IPS-18a (cell line): ENCODE measurements at regions not wholly inside any gene's neighbourhood (a gene's known extent, or its start where the extent isn't known, plus 50 kb on each side); places are given as distances from the start of the nearest gene placed in this dataset.
"Not testable (repeated sequence)": the region's sequence is repeated elsewhere in the genome, so short reads cannot be mapped to it uniquely, and the experiment has no call there.

Source experiments
- H3K27ac ChIP-seq: one replicate; pipeline ENCODE4 v1.5.1; 2013; ENCODE audit warnings: low read length
- H3K27me3 ChIP-seq: one replicate; pipeline ENCODE4 v1.6.1; 2013; ENCODE audit warnings: mild to moderate bottlenecking, low read length; ENCODE audit not compliant: control insufficient read depth, insufficient read depth
- H3K36me3 ChIP-seq: one replicate; pipeline ENCODE4 v1.6.1; 2013; ENCODE audit warnings: low read depth, low read length; ENCODE audit not compliant: control insufficient read depth
- H3K4me1 ChIP-seq: one replicate; pipeline ENCODE4 v1.6.1; 2013; ENCODE audit warnings: low read depth, low read length; ENCODE audit not compliant: control insufficient read depth
- H3K4me3 ChIP-seq: one replicate; pipeline ENCODE4 v1.5.1; 2013; ENCODE audit warnings: low read length
- H3K9ac ChIP-seq: one replicate; pipeline ENCODE4 v1.6.1; 2013; ENCODE audit warnings: mild to moderate bottlenecking, low read length, moderate library complexity
- H3K9me3 ChIP-seq: one replicate; pipeline ENCODE4 v1.6.1; 2013; ENCODE audit warnings: low read depth, low read length; ENCODE audit not compliant: control insufficient read depth

DNA sequence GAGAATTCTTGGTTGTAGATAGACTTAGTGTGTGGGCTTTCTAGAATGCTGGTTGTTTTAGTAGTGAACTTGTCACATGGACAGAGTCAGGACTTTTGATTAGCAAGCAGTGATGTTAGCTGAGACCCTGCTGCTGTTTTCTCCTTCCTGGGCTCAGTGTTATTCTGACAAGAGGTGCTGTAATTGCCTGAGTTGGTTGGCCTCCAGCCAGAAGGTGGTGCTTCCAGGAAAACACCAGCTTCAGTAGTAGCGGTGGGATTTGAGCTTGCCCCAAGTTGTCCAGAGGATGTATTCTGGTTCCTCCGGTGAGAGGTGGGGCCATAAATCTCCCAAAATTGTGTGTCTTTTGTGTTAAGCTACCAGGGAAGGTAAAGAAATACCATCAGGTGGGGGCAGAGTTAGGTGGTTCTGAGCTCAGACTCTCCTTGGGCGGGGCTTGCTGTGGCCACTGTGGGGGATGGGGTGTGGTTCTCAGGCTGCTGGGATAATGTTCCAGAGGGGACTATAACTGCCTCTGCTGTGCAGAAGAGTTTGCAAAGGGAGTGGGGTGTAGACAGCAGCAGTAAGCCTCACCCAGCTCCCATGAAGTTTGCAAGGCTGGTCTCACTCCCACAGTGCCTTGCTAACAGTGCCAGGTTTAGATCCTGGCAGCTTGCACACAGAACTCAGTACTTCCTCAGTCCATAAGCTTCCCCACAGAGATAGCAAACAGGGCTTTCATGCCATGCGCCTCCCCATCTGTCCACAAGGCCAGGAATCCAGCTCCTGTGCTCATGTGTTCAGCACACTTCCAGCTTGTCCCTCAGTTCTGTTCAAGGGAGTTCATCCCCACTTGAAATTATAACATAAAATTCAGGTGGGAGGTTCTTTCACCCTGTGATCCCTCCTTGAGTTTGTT is 278.4 kb upstream of the PTCHD4 start:
- Histone ChIP-seq H3K27me3 (no peaks in the 10 kb centered on the region), H3K4me1 (no peaks in the 10 kb centered on the region), H3K9me3 (no peaks in the 10 kb centered on the region), H3K9ac (no peak overlapping the region), H3K27ac (no peak overlapping the region), H3K4me3 (no peak overlapping the region), H3K36me3 (no peaks in the 10 kb centered on the region)

DNA sequence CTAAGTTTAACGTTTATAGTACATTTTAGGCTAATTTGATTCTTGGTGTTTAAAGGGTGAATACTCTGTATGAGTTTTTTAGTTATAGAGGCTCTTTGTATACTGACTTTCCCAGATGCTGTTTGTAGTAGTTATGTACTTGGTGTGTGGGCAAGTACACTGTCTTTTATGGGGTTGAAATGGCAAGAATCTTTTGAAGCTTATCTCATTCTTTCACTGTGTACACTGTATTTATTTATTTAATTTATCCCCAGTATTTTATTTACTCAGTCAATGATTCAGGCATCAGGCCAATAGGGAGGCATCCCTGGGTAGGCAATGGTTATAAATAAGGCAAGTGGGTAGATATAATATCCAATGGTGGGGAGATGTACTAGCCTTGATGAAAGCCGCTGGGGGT is 277.0 kb upstream of the PTCHD4 start:
- H3K4me3 ChIP-seq = no peak overlapping the region
- no peak overlapping the region for H3K27ac ChIP-seq
- no peaks in the 10 kb centered on the region for H3K4me1 ChIP-seq
- H3K27me3 ChIP-seq = no peaks in the 10 kb centered on the region
- H3K9me3 ChIP-seq = no peaks in the 10 kb centered on the region
- no peak overlapping the region for H3K9ac ChIP-seq
- no peaks in the 10 kb centered on the region for H3K36me3 ChIP-seq

DNA sequence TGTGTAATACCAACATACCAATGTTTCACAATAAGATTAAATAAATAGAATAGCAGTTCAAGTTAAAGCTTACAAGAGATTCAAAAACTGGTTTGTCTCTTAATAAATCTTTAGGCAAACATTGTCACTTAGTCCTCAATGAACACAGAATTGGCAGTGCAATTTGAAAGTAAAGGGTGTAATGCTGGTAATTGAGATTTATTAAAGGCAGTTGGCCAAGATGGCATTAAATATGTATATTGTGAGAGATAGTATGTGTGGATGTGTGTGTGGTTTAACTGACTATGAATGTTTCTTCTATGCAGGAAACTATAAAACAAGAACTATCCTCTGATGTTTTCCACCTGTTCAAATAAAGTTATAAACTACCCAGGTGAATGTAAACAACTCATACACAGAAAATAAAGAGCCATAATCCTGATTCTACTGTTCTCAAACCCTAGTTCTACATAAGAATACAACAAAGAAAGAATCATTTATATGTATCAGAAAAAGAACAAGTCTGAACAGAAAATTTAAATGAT is 267.9 kb upstream of the PTCHD4 start:
- H3K9ac ChIP-seq = no peak overlapping the region

DNA sequence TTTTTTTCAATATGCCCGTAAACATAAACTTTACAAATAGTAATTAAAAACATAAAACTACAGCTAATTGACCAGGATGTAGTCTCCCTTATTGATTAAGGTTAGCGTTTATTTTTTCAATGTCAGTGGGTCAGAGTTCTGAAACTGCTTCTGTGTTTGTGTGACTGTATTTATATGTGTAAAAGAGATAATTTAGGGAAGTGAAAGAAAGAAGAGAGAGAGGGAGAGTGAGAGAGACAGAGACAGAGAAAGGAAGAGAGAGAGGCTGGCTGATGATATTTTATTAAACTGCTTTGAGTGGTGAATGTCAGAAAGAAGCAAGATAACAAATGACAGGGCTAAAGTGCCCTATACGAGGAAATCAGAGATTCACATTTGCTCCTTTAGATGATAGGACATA is 266.1 kb upstream of the PTCHD4 start:
- Histone ChIP-seq H3K27me3 (no peaks in the 10 kb centered on the region), H3K4me3 (no peak overlapping the region), H3K27ac (no peak overlapping the region), H3K4me1 (no peaks in the 10 kb centered on the region), H3K36me3 (no peaks in the 10 kb centered on the region), H3K9ac (no peak overlapping the region), H3K9me3 (no peaks in the 10 kb centered on the region)

More for the DNA sequence above, 267.9 kb upstream of the PTCHD4 start:
- Histone ChIP-seq H3K27me3 (no peaks in the 10 kb centered on the region), H3K36me3 (no peaks in the 10 kb centered on the region), H3K4me1 (no peaks in the 10 kb centered on the region), H3K27ac (no peak overlapping the region), H3K9me3 (no peaks in the 10 kb centered on the region), H3K4me3 (no peak overlapping the region)

DNA sequence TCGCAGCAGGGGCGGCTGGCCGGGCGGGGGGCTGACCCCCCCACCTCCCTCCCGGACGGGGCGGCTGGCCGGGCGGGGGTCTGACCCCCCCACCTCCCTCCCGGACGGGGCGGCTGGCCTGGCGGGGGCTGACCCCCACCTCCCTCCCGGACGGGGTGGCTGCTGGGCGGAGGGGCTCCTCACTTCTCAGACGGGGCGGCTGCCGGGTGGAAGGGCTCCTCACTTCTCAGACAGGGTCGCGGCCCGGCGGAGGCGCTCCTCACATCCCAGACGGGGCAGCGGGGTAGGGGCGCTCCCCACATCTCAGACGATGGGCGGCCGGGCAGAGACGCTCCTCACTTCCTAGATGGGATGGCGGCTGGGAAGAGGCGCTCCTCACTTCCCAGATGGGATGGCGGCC is 260.2 kb upstream of the PTCHD4 start:
- not testable (repeated sequence) for H3K36me3 ChIP-seq, H3K4me1 ChIP-seq, H3K4me3 ChIP-seq, H3K9ac ChIP-seq, H3K27ac ChIP-seq, H3K9me3 ChIP-seq, H3K27me3 ChIP-seq

DNA sequence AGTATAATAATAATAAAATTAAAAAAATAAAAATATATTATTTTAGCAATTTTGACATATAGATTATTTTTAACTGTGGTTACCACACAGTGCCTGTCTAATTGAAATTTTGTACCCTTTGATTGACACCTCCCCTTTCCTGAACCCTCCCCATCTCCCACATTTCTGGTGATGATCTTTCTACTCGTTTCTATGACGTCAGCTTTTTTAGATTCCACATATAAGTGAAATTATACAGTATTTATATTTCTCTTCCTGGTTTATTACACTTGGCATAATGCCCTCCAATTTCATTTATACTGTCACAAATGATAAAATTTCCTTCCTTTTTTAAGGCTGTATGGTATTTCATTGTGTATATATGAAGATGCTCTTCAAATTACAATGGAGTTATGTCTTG is 258.1 kb upstream of the PTCHD4 start:
- no peak overlapping the region for H3K9ac ChIP-seq
- no peak overlapping the region for H3K4me3 ChIP-seq
- H3K9me3 ChIP-seq = no peaks in the 10 kb centered on the region
- H3K36me3 ChIP-seq = no peaks in the 10 kb centered on the region
- no peak overlapping the region for H3K27ac ChIP-seq
- no peaks in the 10 kb centered on the region for H3K4me1 ChIP-seq
- H3K27me3 ChIP-seq = no peaks in the 10 kb centered on the region

DNA sequence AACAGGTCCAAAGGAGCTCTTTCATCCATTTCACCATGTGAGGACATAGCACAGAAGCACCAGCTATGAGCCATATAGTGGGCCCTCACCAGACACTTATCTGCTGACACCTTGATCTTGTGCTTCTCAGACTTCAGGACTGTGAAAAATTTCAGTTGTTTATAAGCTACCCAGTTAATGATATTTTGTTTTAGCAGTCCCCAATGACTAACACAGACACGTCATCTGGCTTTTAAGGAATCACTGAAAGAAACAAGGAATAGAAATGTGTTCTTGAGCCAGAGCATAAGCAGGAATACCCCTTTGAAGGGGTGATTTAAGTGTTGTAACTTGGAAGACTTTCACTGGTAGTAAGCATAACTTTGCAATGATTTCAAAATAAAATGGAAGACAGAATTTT is 214.7 kb upstream of the PTCHD4 start:
- Histone ChIP-seq H3K4me1 (no peaks in the 10 kb centered on the region), H3K9me3 (no peaks in the 10 kb centered on the region), H3K36me3 (no peaks in the 10 kb centered on the region)

DNA sequence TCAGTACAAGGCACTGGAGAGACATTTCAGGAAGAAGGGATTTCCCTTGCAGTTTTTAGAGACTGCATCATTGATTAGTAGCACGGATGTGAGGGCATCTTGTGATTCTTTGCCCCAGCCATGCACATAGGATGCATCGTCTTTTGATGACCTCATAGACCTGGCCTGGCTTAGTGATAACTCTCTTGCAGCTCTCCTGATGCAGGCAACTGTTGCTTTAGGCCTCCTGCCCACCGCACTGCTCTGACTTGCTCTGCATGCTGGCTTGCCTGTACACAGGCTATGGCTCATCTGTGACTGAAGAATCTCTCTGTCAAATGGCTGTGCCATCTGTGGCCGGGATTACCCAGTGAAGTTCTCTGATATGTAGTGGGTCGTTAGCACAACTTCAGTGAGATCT is 207.7 kb upstream of the PTCHD4 start:
- Histone ChIP-seq H3K4me1 (no peaks in the 10 kb centered on the region), H3K27me3 (no peaks in the 10 kb centered on the region), H3K9ac (no peak overlapping the region), H3K27ac (no peak overlapping the region), H3K9me3 (no peaks in the 10 kb centered on the region), H3K36me3 (no peaks in the 10 kb centered on the region), H3K4me3 (no peak overlapping the region)

More for the DNA sequence above, 214.7 kb upstream of the PTCHD4 start:
- Histone ChIP-seq H3K27me3 (no peaks in the 10 kb centered on the region), H3K27ac (no peak overlapping the region), H3K9ac (no peak overlapping the region), H3K4me3 (no peak overlapping the region)

DNA sequence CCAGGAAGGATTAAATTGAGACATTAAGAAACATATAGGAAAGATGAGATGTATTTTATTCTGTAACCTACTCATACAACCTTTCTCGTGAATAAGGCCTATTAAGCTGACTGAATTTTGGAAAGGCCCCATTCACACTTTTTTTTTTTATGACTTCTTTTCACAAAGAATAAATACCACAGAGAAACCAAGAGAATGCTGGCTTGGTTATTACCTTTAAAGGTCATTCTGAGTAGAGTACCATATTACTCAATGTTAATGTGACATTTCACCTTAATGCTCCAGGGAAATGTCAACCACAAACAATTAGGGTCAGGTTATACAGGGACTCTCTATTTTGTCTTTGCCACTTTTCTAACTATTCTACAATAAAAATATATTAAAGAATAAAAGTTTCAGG is 204.9 kb upstream of the PTCHD4 start:
- no peaks in the 10 kb centered on the region for H3K36me3 ChIP-seq
- H3K9me3 ChIP-seq = no peaks in the 10 kb centered on the region
- H3K4me3 ChIP-seq = no peak overlapping the region
- no peaks in the 10 kb centered on the region for H3K4me1 ChIP-seq
- no peaks in the 10 kb centered on the region for H3K27me3 ChIP-seq
- no peak overlapping the region for H3K27ac ChIP-seq
- no peak overlapping the region for H3K9ac ChIP-seq

DNA sequence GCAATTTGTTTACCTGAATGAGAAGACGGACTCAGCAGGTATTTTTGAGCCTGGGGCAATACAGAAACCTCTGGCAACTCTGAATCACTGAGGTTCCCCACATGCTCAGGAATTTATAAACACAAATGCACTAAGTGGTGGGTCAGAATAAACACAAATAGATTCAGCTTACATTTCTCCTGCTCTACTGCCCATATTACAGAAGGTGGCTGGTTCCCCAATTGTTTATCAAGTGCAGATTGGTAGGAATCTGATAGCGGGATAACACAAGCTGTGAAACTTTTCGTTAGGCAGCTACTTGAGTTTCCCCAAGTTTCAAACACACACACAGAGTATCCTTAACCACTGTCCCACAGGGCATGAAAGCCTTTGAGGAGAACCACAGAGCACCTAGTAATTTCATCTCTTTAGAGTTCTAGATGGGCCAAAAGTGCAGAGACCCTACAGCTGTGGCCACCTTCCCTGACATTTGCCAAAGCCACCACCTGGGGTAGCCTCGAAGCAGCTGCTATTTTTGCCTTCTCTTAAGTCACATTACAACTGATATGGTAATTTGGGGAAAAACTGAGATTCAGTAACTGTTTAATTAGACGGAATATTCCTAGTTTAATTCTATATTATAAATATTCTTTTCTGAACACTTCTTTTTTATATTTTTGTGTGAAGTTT is 204.2 kb upstream of the PTCHD4 start:
- Histone ChIP-seq H3K4me3 (no peak overlapping the region), H3K27ac (no peak overlapping the region), H3K27me3 (no peaks in the 10 kb centered on the region), H3K9ac (no peak overlapping the region), H3K36me3 (no peaks in the 10 kb centered on the region), H3K4me1 (no peaks in the 10 kb centered on the region), H3K9me3 (no peaks in the 10 kb centered on the region)

DNA sequence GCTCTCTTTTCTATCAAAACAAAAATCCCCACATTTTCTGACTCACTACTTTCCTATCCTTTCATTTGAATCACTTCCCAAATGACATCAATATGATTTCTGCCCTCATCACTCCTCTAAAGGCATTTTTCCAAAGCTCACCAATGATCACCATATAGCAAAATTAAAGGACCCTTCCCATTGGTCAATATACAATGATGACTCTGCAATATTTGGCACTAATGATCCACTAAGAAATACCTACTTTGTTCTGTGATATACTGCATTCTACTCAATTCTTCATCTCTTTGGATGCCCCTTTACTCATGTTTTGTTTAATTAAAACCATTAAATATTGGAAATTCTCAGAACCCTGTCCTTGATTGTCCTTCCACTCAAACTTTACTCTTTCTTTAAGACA is 200.3 kb upstream of the PTCHD4 start:
- Histone ChIP-seq H3K27me3 (no peaks in the 10 kb centered on the region), H3K4me3 (no peak overlapping the region), H3K4me1 (no peaks in the 10 kb centered on the region), H3K9me3 (no peaks in the 10 kb centered on the region), H3K9ac (no peak overlapping the region), H3K27ac (no peak overlapping the region), H3K36me3 (no peaks in the 10 kb centered on the region)
